Islet of Langerhans (tissue), 1 donor: ENCODE measurements at regions not wholly inside any gene's neighbourhood (a gene's known extent, or its start where the extent isn't known, plus 50 kb on each side); places are given as distances from the start of the nearest gene placed in this dataset.

Experiments used
- FAIRE-seq: peaks from one replicate; lab custom pipeline; 2011; peaks lifted over from hg19 to GRCh38; lab: Jason Lieb, UNC

- FAIRE-seq = no peak
These were observed 59.8 kb downstream of the SOX11 start for GRCh38 chr2:5751873-5752482.

DNA sequence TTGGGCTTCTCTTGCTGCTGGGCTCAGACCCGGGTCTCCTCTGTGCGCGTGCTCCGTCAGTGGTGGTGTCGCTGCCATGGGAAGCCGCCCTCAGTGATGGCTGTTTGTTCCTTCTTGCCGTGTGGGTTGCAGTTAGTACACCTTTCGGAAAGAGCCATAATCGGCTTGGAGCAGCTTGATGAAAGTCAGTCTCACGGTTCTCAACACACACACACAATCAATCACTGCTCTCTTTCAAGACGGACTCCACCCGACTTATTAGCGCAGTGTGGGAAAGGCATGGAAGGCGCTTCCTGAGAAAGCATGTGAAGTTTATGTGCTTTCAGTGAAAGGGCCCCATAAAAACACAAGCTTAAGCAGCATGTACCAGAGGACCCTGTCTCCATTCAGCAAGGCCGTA lies 64.1 kb downstream of the SOX11 start:
- no peak for FAIRE-seq

DNA sequence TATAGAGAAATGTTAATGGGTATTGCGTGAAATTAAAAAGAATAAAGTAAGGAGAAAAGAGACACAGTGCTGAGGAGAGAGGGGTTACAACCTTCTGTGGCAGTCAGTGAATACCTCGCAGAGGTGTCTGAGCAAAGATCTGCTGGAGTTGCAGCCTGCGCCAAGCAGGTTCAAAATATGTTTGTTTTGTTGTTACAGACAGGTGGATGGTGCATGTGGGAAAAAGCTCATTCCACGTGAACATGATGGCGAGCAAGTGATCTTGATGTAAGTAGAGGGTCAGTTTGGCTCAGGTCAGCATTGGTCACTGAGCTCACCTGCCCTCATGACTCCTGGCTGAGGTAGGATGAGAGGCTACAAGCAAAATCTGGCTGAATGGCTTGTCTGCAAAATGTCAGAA lies 66.2 kb downstream of the SOX11 start:
- no peak for FAIRE-seq

DNA sequence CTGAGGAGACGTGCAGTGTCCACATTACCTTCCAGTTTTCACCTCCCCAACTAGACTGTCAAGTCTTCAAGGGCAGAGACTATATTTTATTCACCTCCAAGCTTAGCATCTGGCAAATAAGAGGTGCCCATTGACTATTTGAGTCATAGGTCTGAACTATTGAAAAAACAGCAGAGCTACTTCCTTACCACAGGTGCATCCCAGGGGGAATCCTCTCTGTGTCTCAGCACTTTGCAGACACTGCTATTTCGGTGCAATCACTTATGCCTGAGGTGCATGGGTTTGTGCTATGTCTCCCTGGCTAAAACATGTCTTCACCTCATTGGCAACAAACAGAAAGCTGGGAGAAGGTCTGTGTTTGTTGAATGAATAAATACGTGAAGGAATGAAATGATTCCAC lies 67.8 kb downstream of the SOX11 start:
- no peak for FAIRE-seq

GRCh38 chr2:5763531-5763930 lies 71.3 kb downstream of the SOX11 start:
- FAIRE-seq = no peak

DNA sequence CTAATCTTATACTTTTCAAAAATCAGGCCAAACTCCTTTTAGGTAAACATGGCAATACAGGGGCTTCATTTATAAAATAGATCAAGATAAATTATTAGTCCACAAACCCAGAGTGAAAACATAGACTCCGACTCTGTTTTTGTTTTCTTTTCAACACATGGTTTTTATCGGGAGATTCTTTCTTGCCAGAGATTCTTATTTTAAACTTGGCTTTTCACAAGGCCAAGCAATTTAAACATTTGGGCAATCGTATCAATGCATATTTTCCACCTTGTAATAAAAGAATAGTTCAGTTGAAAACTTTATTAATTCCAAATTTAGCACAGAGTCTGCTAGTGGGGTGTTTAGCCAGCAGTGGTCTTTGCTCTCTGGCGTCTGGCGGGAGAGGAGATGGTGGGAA lies 71.9 kb downstream of the SOX11 start:
- no peak for FAIRE-seq

DNA sequence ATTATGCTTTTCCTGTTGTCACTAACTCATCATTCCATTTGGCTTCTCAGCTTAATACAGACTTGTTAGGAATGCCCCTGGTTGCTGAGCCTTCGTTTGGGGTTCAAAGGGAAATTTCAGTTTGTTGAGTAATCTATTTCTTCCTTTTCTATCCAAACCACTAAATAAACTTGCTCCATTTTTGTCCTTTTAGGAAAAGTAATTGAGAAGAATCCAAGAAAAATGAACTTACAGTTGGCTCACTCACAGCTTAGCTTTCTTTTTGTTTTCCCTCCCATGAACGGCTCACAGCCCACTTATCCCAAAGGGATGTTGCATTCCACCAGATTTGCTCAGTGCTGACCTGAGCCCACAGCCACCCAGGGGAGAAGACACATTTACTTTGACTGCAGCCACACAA lies 73.9 kb downstream of the SOX11 start:
- FAIRE-seq = no peak

DNA sequence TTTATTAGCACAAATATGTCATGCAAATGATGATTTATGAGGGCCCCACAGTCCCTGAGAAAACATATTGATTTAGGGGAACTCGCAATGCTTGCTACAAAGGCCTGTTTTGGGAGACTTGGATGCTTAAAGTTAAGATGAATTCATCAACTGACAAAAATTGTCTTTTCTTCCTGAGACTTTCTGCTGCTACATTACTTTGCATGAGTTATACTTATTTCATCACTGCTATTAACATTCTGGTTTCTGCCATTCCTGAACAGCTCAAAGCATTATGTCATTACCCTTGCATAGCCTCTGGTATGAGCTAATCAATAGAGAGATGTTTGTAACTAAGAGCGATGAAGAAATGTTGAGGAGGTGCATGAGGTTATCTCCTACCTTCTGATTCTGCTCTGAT lies 74.4 kb downstream of the SOX11 start:
- FAIRE-seq = no peak

GRCh38 chr2:5777131-5777535 lies 84.9 kb downstream of the SOX11 start:
- no peak for FAIRE-seq

DNA sequence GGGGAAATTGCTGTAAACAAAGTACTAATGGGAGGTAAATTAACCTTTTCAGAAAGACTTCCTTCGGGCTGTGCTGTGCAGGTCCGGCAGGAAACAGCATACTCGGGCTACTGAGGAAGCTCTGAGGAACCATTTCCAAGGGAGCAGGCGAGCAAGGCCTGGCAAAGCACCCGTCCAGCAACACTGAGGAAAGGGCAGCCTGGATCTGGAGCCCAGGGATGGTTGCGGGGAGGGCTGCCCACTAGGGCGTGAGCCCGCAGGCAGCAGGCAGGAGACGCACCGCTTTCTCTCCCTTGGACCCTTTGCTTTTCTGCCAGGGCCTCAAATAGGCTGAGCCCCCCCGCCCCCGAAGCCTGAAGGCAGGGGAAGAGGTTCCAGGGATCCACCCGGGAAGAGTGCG lies 89.5 kb downstream of the SOX11 start:
- no peak for FAIRE-seq

GRCh38 chr2:5782103-5782502 lies 89.9 kb downstream of the SOX11 start:
- FAIRE-seq = no peak

DNA sequence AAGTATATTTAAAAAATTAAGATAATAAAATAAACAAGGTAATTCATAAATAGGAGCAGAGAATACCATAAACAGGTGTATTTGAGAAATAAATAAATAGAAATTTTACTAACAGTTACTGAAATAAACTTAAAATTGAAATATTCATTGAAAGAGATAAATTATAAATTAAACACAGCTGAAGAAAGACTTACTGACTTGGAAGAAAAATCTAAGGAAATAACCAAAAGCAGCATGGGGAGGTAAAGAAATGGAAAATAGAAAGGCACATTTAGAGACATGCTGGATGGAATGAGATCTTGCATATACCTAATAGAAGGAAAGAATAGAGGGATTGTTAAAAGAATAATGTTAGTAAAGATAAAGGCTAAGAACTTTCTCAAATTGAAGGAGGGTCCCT lies 96.3 kb downstream of the SOX11 start:
- no peak for FAIRE-seq

DNA sequence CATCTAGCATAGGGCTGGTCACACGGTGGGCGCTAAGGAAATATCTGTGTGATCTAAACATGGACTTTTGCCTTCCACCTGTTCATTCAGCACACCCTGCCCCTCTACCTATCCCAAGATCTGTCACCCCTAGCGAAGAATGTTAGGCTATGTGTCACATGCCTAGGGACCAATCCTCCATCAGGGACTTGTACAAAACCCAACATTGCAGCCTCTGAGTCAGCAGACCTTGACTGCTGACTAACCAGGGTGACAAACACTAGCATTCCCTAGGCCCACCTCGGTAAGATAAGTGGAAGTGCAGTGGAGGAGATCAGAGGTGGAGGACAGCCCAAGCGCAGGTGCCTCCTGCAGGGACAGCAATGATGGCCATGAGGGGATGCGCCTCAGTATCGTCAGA lies 99.2 kb downstream of the SOX11 start:
- no peak for FAIRE-seq

GRCh38 chr2:5794012-5794411 lies 101.8 kb downstream of the SOX11 start:
- FAIRE-seq = no peak

DNA sequence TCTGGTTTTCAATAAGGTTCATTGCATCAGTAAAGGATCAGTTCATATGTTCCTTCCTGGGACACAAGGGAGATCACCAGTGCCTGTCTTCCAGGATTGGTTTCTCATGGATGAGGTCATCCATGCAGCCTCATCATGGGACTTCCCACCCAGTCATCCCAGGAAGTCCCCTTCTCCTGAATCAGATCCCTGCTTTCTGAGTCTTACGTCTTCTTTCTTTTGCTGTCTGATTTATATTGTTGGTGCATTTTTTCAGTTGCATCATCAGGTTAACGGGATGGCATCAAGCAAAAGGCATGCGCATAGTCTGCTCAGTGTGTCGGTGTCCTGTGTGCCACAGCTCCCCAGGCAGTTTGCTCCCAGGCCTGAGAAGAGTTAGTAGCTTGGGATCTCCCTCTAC lies 105.9 kb downstream of the SOX11 start:
- no peak for FAIRE-seq

- FAIRE-seq = no peak
These were observed 107.2 kb downstream of the SOX11 start for GRCh38 chr2:5799348-5799747.

- FAIRE-seq = no peak
These were observed 111.4 kb downstream of the SOX11 start for GRCh38 chr2:5803547-5803946.

DNA sequence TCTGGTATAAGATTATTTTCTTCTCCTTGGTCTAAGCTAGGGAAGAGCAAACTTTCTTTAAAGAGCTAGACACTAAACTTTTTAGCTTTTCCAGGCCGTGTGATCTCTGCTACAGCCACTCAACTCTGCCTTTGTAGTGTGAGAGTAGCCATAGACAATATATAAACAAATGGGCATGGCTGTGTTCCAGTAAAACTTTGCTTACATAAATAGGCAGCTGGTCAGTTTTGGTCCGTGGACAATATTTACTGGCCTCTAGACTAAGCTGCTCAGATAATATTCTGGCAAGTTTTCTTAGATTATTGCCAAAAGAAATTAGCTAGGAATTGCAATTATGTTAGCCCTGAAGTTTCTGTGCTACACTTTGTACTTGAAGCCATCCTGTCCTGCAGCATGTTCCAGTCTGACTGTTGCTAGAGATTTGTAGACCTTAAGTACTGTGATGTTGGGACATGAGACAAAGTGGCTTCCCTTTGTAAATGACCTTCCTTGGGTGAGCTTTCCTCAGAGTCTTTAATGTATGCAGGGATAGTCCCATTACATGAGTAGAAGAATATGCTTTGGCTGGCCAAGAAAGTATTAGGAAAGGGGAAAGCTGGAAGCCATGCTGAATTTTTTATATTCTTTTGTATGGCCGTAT lies 126.9 kb downstream of the SOX11 start:
- no peak for FAIRE-seq

GRCh38 chr2:5824126-5824525 lies 131.9 kb downstream of the SOX11 start:
- no peak for FAIRE-seq

DNA sequence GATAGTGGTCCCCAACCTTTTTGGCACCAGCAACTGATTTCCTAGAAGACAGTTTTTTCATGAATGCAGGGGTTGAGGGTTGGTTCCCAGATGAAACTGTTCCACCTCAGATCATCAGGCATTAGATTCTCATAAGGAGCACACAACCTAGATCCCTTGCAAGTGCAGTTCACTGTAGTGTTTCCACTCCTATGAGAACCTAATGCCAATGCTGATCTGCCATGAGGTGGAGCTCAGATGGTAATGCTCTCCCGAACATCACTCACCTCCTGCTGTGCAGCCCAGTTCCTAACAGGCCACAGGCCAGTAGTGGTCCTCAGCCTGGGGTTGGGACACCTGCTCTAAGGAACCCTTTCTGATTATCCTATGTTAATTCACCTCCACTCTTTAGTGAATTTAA lies 133.5 kb downstream of the SOX11 start:
- FAIRE-seq = no peak

DNA sequence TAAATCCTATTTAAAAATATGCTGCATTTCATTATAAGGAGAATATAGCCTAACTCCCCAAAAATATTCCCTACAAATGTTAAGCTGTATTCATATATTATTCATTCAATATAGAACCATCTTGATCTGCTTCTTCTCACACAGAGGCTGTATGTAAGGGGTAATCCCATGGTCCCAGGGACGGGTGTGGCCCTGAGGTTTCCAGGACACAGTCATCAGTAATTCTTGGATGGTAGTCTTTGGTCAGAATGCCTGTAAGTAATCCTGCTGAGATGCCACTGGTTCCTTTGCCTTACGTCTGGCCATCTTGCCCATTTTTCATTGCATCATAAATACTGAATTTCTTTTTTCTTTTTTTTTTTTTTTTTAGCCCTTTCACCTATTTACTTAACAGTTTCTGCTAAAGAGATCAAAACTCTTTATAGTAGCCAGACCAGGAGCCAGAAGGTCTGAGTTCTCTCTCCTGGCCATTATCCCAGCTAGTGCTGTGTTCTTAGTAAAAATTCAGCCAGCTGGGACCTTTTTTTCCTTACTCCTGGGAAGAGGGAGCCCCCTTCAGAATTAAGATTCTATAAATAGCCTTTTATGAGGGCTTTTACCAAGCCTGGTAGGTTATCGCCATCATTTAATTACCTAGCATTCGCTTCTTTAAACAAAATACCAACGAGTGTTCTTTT lies 134.9 kb downstream of the SOX11 start:
- no peak for FAIRE-seq

DNA sequence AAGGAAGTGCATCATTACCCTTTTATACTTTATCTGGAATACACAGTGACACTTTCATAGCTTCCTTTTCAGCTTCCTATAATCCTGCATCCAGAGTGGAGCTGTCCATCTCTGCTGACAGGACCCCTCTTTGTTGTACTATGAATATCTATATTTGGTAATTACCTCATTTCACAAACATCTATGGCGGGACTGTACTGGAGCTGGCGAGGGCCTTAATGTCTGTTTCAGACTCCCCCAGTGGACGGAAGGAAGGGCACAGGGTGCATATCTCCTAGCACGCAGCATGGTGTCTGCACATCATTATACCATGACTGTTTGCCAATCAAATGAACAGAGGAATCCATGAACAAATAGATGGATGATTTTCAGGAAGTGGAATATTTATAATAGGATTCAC lies 142.3 kb downstream of the SOX11 start:
- FAIRE-seq = no peak

GRCh38 chr2:5839550-5839949 lies 147.4 kb downstream of the SOX11 start:
- FAIRE-seq = no peak

- no peak for FAIRE-seq
These were observed 148.9 kb downstream of the SOX11 start for GRCh38 chr2:5841126-5841525.
